IMR-90 (cell line): ENCODE measurements at regions not wholly inside any gene's neighbourhood (a gene's known extent, or its start where the extent isn't known, plus 50 kb on each side); places are given as distances from the start of the nearest gene placed in this dataset.

Experiments
- CTCF ChIP-seq: conservative IDR thresholded peaks from 2 replicates; pipeline ENCODE4 v1.5.1; 2012; ENCODE audit warnings: mild to moderate bottlenecking, low read depth, low read length, improper control_type of control experiment
- MAFK ChIP-seq: IDR thresholded peaks from 2 replicates; pipeline ENCODE4 v1.6.1; 2012; ENCODE audit warnings: low read depth, low read length, improper control_type of control experiment

- TF ChIP-seq MAFK (no peak), CTCF (no peak)
These were observed 269.1 kb upstream of the MSX2 start for GRCh38 chr5:174455301-174455700.
